HEK293 (cell line): ENCODE measurements at regions not wholly inside any gene's neighbourhood (a gene's known extent, or its start where the extent isn't known, plus 50 kb on each side); places are given as distances from the start of the nearest gene placed in this dataset.

Experiments
- CTCF ChIA-PET: fragments of 350-600 bp; formaldehyde crosslinking; extraction: SDS; loops from one replicate; lab custom pipeline; 2021; ENCODE audit warnings: antibody characterized with exemption; lab: Yijun Ruan, JAX
- POLR2A ChIA-PET: fragments of 300-600 bp; formaldehyde crosslinking; extraction: SDS; loops from one replicate; lab custom pipeline; 2020; ENCODE audit warnings: antibody characterized with exemption, inconsistent platforms; lab: Yijun Ruan, JAX
- H3K27ac ChIP-seq: fragments of 200-500 bp; sonication (Bioruptor generic); 2 replicates; pipeline ENCODE4 v1.5.1; 2014; ENCODE audit warnings: low read depth, low read length, control low read depth, inconsistent platforms; ENCODE audit errors: extremely low read depth
- H3K36me3 ChIP-seq, 2 experiments: fragments of 200-500 bp in 1 of 2; sonication (Bioruptor generic) in 1 of 2; 1 replicate in 1 of 2; 2 replicates in 1 of 2; pipeline ENCODE4 v1.5.1; 2014 to 2017; ENCODE audit warnings: inconsistent platforms in 2 of 2, low read length in 2 of 2; ENCODE audit not compliant: control insufficient read depth in 2 of 2, insufficient read depth in 1 of 2
- H3K4me1 ChIP-seq: fragments of 200-500 bp; sonication (Bioruptor generic); 2 replicates; pipeline ENCODE4 v1.5.1; 2014; ENCODE audit warnings: mild to moderate bottlenecking, low read length, inconsistent platforms; ENCODE audit not compliant: control insufficient read depth, insufficient read depth
- H3K4me3 ChIP-seq: 2 replicates; pipeline ENCODE4 v1.5.1; 2011; ENCODE audit warnings: low read depth, mild to moderate bottlenecking, control low read depth, low read length, moderate library complexity
- H3K9me3 ChIP-seq: fragments of 200-500 bp; sonication (Bioruptor generic); 2 replicates; pipeline ENCODE4 v1.5.1; 2014; ENCODE audit warnings: low read depth, low read length, inconsistent platforms; ENCODE audit not compliant: control insufficient read depth, insufficient read depth
- AEBP2 ChIP-seq: fragments of 450-650 bp; formaldehyde crosslinking; IDR thresholded peaks from 2 replicates; pipeline ENCODE4 v1.5.1; 2016; ENCODE audit warnings: missing biosample characterization, missing genetic modification characterization, borderline replicate concordance
- BCL6B ChIP-seq: fragments of 450-650 bp; formaldehyde crosslinking; IDR thresholded peaks from 2 replicates; pipeline ENCODE4 v1.5.1; 2017; ENCODE audit warnings: missing biosample characterization, missing genetic modification characterization
- GFI1B ChIP-seq: fragments of 450-650 bp; formaldehyde crosslinking; IDR thresholded peaks from 2 replicates; pipeline ENCODE4 v1.5.1; 2016; ENCODE audit warnings: missing biosample characterization, missing genetic modification characterization
- GLI2 ChIP-seq: fragments of 450-650 bp; formaldehyde crosslinking; IDR thresholded peaks from 2 replicates; pipeline ENCODE4; 2017; ENCODE audit warnings: missing biosample characterization, missing genetic modification characterization, low read depth, borderline replicate concordance
- GLIS2 ChIP-seq: fragments of 450-650 bp; formaldehyde crosslinking; IDR thresholded peaks from 2 replicates; pipeline ENCODE4 v1.5.1; 2016; ENCODE audit warnings: missing biosample characterization, missing genetic modification characterization
- KLF7 ChIP-seq: fragments of 450-650 bp; formaldehyde crosslinking; IDR thresholded peaks from 2 replicates; pipeline ENCODE4 v1.5.1; 2016; ENCODE audit warnings: missing biosample characterization, missing genetic modification characterization, borderline replicate concordance
- ZBTB11 ChIP-seq: fragments of 450-650 bp; formaldehyde crosslinking; conservative IDR thresholded peaks from 2 replicates; pipeline ENCODE4 v1.5.1; 2016; ENCODE audit warnings: low read depth, missing biosample characterization, missing genetic modification characterization
- ZBTB21 ChIP-seq: fragments of 450-650 bp; formaldehyde crosslinking; IDR thresholded peaks from 2 replicates; pipeline ENCODE4 v1.5.1; 2017; ENCODE audit warnings: missing biosample characterization, missing genetic modification characterization
- ZBTB44 ChIP-seq: fragments of 450-650 bp; IDR thresholded peaks from 2 replicates; pipeline ENCODE4 v1.5.1; 2018; ENCODE audit warnings: missing biosample characterization, mild to moderate bottlenecking, missing genetic modification characterization
- ZFHX2 ChIP-seq: fragments of 450-650 bp; formaldehyde crosslinking; conservative IDR thresholded peaks from 2 replicates; pipeline ENCODE4 v1.5.1; 2016; ENCODE audit warnings: missing biosample characterization, missing genetic modification characterization
- ZNF121 ChIP-seq: fragments of 450-650 bp; formaldehyde crosslinking; IDR thresholded peaks from 2 replicates; pipeline ENCODE4 v1.5.1; 2016; ENCODE audit warnings: missing biosample characterization, missing genetic modification characterization
- ZNF202 ChIP-seq: fragments of 450-650 bp; formaldehyde crosslinking; IDR thresholded peaks from 2 replicates; pipeline ENCODE4 v1.5.1; 2016; ENCODE audit warnings: missing biosample characterization, missing genetic modification characterization, borderline replicate concordance
- ZNF223 ChIP-seq: fragments of 450-650 bp; formaldehyde crosslinking; IDR thresholded peaks from 2 replicates; pipeline ENCODE4 v1.5.1; 2016; ENCODE audit warnings: missing biosample characterization, missing genetic modification characterization
- ZNF473 ChIP-seq: fragments of 450-650 bp; formaldehyde crosslinking; IDR thresholded peaks from 2 replicates; pipeline ENCODE4 v1.5.1; 2017; ENCODE audit warnings: missing biosample characterization, missing genetic modification characterization
- ZNF521 ChIP-seq: fragments of 450-650 bp; formaldehyde crosslinking; IDR thresholded peaks from 2 replicates; pipeline ENCODE4 v1.5.1; 2017; ENCODE audit warnings: missing biosample characterization, mild to moderate bottlenecking, missing genetic modification characterization
- ZNF544 ChIP-seq: fragments of 450-650 bp; formaldehyde crosslinking; IDR thresholded peaks from 2 replicates; pipeline ENCODE4 v1.5.0; 2017; ENCODE audit warnings: missing biosample characterization, missing genetic modification characterization
- ZNF560 ChIP-seq: fragments of 450-650 bp; formaldehyde crosslinking; IDR thresholded peaks from 2 replicates; pipeline ENCODE4 v1.5.1; 2017; ENCODE audit warnings: missing biosample characterization, missing genetic modification characterization, borderline replicate concordance
- ZNF571 ChIP-seq: fragments of 450-650 bp; formaldehyde crosslinking; IDR thresholded peaks from 2 replicates; pipeline ENCODE4 v1.5.0; 2017; ENCODE audit warnings: missing biosample characterization, missing genetic modification characterization
- ZNF639 ChIP-seq: fragments of 450-650 bp; formaldehyde crosslinking; IDR thresholded peaks from 2 replicates; pipeline ENCODE4 v1.5.1; 2016; ENCODE audit warnings: missing biosample characterization, missing genetic modification characterization
- ZNF658 ChIP-seq: fragments of 450-650 bp; formaldehyde crosslinking; IDR thresholded peaks from 2 replicates; pipeline ENCODE4; 2016; ENCODE audit warnings: missing biosample characterization, missing genetic modification characterization
- ZNF660 ChIP-seq: fragments of 450-650 bp; IDR thresholded peaks from 2 replicates; pipeline ENCODE4 v1.5.1; 2018; ENCODE audit warnings: missing biosample characterization, mild to moderate bottlenecking, missing genetic modification characterization
- ZNF701 ChIP-seq: fragments of 450-650 bp; formaldehyde crosslinking; IDR thresholded peaks from 2 replicates; pipeline ENCODE4 v1.5.1; 2016; ENCODE audit warnings: missing biosample characterization, missing genetic modification characterization
- ZNF768 ChIP-seq: fragments of 450-650 bp; formaldehyde crosslinking; IDR thresholded peaks from 2 replicates; pipeline ENCODE4 v1.5.1; 2018; ENCODE audit warnings: missing biosample characterization, mild to moderate bottlenecking, missing genetic modification characterization
- ZSCAN16 ChIP-seq: fragments of 450-650 bp; formaldehyde crosslinking; IDR thresholded peaks from 2 replicates; pipeline ENCODE4 v1.5.1; 2016; ENCODE audit warnings: missing biosample characterization, missing genetic modification characterization

- TF ChIP-seq ZNF560 (tag by site-specific recombination), result no peak
Observed at GRCh38 chr18:77676910-77677309, 427.3 kb downstream of the GALR1 start (continued).

GRCh38 chr18:77677536-77677935, 427.9 kb downstream of the GALR1 start:
- Histone ChIP-seq H3K27ac (no peak overlapping the region), H3K36me3 (no peaks in the 10 kb centered on the region), H3K4me1 (no peaks in the 10 kb centered on the region), H3K9me3 (no peaks in the 10 kb centered on the region), H3K4me3 (no peak overlapping the region)
- POLR2A ChIA-PET, result no interaction called here
- no peak for TF ChIP-seq ZSCAN16 (tag by site-specific recombination)
- no peak for TF ChIP-seq ZNF701 (tag by site-specific recombination)
- TF ChIP-seq ZNF473 (tag by site-specific recombination), result no peak
- TF ChIP-seq ZNF571 (tag by site-specific recombination), result no peak
- TF ChIP-seq BCL6B (tag by site-specific recombination), result no peak
- TF ChIP-seq ZNF658 (tag by site-specific recombination), result no peak
- no peak for TF ChIP-seq ZNF202 (tag by site-specific recombination)
- TF ChIP-seq GLI2 (tag by site-specific recombination), result no peak
- TF ChIP-seq ZNF121 (tag by site-specific recombination), result no peak
- TF ChIP-seq ZBTB44, result no peak
- CTCF ChIA-PET, result interaction anchor here (0.6 kb wide), 1 partner anchor 143 kb away, joined by 3 read pairs; no protein-coding TSS in a partner anchor

GRCh38 chr18:77679869-77680268, 430.2 kb downstream of the GALR1 start:
- no peaks in the 10 kb centered on the region for H3K9me3 ChIP-seq
- no peak overlapping the region for H3K27ac ChIP-seq
- H3K4me1 ChIP-seq, result no peaks in the 10 kb centered on the region
- H3K36me3 ChIP-seq, result no peaks in the 10 kb centered on the region
- H3K4me3 ChIP-seq, result no peak overlapping the region
- POLR2A ChIA-PET, result no interaction called here
- CTCF ChIA-PET, result interaction anchor here (0.6 to 1.9 kb wide), 2 partner anchors 29 to 31 kb away, joined by 4 to 8 read pairs; no protein-coding TSS in a partner anchor
- no peak for TF ChIP-seq ZNF521
- TF ChIP-seq ZNF544 (tag by site-specific recombination), result no peak
- TF ChIP-seq AEBP2 (tag by site-specific recombination), result no peak
- TF ChIP-seq ZNF768, result no peak
- TF ChIP-seq ZBTB11 (tag by site-specific recombination), result no peak
- no peak for TF ChIP-seq KLF7 (tag by site-specific recombination)
- TF ChIP-seq GFI1B (tag by site-specific recombination), result no peak
- no peak for TF ChIP-seq GLI2 (tag by site-specific recombination)
- TF ChIP-seq ZBTB21 (tag by site-specific recombination), result no peak
- TF ChIP-seq ZFHX2 (tag by site-specific recombination), result no peak
- no peak for TF ChIP-seq GLIS2 (tag by site-specific recombination)
- no peak for TF ChIP-seq ZNF639 (tag by site-specific recombination)
- no peak for TF ChIP-seq ZNF660
- no peak for TF ChIP-seq ZNF223 (tag by site-specific recombination)
